ENCODE measurements at regions not wholly inside any gene's neighbourhood (a gene's known extent, or its start where the extent isn't known, plus 50 kb on each side); places are given as distances from the start of the nearest gene placed in this dataset.
"Not testable (repeated sequence)": the region's sequence is repeated elsewhere in the genome, so short reads cannot be mapped to it uniquely, and the experiment has no call there.

DNA sequence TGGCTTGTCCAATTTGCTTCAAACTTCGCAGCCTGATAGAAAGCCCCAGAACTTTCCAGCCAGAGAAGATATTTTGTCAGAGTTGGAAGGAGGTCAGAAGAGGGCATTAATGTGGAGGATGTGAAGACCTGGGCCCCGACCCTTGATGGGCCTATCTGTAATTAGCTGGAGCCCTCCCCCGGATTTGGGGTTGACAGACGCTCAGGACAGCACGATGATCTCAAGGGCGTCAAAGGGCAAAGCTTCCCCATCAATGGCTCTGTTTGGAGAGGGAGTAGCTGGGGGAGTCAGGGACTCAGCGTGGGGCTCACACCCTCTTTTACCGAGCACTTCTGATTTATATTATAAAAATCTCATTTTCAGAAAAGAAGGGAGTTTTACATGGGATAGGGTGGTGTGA, 59.0 kb upstream of the PPP2R3B start:
- TF ChIP-seq, protein P1, sequence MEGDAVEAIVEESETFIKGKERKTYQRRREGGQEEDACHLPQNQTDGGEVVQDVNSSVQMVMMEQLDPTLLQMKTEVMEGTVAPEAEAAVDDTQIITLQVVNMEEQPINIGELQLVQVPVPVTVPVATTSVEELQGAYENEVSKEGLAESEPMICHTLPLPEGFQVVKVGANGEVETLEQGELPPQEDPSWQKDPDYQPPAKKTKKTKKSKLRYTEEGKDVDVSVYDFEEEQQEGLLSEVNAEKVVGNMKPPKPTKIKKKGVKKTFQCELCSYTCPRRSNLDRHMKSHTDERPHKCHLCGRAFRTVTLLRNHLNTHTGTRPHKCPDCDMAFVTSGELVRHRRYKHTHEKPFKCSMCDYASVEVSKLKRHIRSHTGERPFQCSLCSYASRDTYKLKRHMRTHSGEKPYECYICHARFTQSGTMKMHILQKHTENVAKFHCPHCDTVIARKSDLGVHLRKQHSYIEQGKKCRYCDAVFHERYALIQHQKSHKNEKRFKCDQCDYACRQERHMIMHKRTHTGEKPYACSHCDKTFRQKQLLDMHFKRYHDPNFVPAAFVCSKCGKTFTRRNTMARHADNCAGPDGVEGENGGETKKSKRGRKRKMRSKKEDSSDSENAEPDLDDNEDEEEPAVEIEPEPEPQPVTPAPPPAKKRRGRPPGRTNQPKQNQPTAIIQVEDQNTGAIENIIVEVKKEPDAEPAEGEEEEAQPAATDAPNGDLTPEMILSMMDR (IDR thresholded peaks at IDR 0.05; ENCODE audit: insufficient read depth, low read length, missing control alignments) = no peak
- ChIA-PET CTCF (no interaction called here), POLR2A (no interaction called here)
- no peak for DNase-seq (ENCODE audit: low read depth, low spot score)
- no peak overlapping the region for H3K4me3 ChIP-seq (ENCODE audit: low read depth, low read length)

DNA sequence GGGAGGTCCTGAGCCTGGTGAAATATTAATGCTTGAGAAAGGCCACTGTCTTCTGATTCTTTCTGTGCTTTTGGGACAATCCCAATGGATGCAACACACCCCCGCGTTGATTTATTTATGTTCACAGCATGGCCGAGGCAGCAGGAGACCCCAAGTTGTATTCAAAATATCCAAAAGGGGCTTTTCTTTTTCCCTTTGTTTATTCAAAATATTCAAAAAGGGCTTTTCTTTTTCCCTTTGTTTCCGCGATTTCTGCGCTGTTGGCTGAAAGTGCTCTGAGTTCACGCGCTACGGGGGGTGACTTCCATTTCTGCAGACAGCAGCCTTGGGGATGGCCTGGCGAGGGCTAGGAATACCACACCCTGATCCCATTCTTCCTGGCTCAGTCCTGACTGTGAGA, 59.5 kb upstream of the PPP2R3B start:
- no peak overlapping the region for H3K4me3 ChIP-seq (ENCODE audit: low read depth, low read length)
- TF ChIP-seq, protein P1 (IDR thresholded peaks at IDR 0.05; ENCODE audit: insufficient read depth, low read length, missing control alignments) = no peak
- POLR2A ChIA-PET = no interaction called here
- CTCF ChIA-PET = no interaction called here
- DNase-seq (ENCODE audit: low read depth, low spot score) = no peak

DNA sequence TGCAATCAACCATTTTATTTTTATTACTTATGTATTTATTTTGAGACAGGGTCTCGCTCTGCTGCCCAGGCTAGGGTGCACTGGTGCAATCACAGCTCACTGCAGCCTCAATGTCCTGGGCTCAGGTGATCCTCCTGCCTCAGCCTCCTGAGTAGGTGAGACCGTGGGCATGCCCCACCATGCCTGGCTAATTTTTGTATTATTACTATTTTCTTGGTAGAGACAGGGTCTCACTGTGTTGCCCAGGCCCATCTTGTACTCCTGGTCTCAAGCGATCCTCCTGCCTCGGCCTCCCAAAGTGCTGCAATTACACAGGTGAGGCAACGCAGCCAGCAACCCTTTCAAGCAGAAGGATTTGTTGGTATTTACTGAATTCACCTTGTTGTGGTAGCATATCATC, 60.3 kb upstream of the PPP2R3B start:
- no peak overlapping the region for H3K4me3 ChIP-seq (ENCODE audit: low read depth, low read length)
- ChIA-PET CTCF (no interaction called here), POLR2A (no interaction called here)
- TF ChIP-seq, protein P1 (IDR thresholded peaks at IDR 0.05; ENCODE audit: insufficient read depth, low read length, missing control alignments) = no peak
- no peak for DNase-seq (ENCODE audit: low read depth, low spot score)

DNA sequence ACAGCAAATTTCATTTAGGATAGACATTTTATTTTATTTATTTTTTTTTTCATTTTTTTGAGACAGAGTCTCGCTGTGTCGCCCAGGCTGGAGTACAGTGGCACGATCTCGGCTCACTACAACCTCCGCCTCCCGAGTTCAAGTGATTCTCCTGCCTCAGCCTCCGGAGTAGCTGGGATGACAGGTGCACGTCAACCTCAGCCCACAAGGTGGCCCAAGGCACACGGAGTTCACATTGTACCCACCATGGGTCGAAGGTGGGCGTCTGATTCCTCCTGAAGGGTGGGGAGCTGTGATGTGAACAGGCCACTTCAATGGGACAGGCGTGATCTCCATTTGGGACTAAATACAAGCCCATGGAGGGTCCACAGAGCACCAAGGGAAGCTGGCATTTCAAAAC, 65.0 kb upstream of the PPP2R3B start:
- POLR2A ChIA-PET; H3K4me3 ChIP-seq (ENCODE audit: low read depth, low read length); CTCF ChIA-PET; DNase-seq (ENCODE audit: low read depth, low spot score): not testable (repeated sequence)

DNA sequence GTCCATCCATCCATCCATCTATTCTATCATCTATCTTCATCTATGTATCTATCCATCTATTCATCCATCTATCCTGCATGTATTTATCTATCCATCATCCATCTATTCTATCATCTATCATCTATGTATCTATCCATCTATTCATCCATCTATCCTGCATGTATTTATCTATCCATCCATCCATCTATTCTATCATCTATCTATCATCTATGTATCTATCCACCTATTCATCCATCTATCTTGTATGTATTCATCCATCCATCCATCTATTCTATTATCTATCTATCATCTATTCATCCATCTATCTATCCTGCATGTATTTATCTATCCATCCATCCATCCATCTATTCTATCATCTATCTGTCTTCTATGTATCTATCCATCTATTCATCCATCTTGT, 65.9 kb upstream of the PPP2R3B start:
- ChIA-PET CTCF (no interaction called here), POLR2A (no interaction called here)
- no peak for DNase-seq (ENCODE audit: low read depth, low spot score)
- H3K4me3 ChIP-seq (ENCODE audit: low read depth, low read length) = no peak overlapping the region
- TF ChIP-seq, protein P1 (IDR thresholded peaks at IDR 0.05; ENCODE audit: insufficient read depth, low read length, missing control alignments) = no peak

DNA sequence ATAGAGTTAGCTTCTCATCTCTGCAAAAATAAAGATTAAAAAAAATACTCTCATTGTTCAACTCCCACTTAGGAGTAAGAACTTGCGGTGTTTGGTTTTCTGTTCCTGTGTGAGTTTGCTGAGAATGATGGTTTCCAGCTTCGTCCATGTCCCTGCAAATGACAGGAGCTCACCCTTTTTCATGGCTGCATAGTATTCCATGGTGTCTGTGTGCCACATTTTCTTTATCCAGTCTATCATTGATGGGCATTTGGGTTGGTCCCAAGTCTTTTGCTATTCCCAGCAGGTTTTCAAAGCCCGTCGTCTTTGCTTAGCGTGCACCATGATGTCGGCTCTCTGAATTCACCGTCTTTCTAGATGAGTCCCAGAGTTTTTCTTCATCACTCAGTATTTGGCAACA, 67.8 kb upstream of the PPP2R3B start:
- POLR2A ChIA-PET; H3K4me3 ChIP-seq (ENCODE audit: low read depth, low read length); DNase-seq (ENCODE audit: low read depth, low spot score); CTCF ChIA-PET: not testable (repeated sequence)

DNA sequence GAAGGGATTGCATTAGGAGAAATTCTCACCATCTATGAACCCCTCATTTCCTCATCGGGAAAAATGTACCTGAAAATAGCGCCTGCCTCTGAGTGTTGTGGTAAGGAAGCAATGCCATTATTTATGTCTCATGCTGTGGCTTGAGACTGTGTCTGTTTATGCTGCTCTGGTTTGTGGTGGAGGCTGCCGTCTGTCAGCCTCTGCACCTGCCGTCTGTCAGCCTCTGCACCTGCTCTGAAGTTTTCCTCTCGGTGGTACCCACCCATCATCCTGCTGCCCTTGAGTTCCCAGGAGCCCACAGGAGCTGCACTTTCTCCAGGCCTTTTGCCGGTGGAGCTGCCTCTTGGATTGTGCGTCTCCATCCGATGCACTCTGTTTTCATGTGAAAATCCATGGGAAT, 68.5 kb upstream of the PPP2R3B start:
- POLR2A ChIA-PET = no interaction called here
- DNase-seq (ENCODE audit: low read depth, low spot score) = no peak
- H3K4me3 ChIP-seq (ENCODE audit: low read depth, low read length) = no peak overlapping the region
- CTCF ChIA-PET = no interaction called here
- TF ChIP-seq, protein P1 (IDR thresholded peaks at IDR 0.05; ENCODE audit: insufficient read depth, low read length, missing control alignments) = no peak

DNA sequence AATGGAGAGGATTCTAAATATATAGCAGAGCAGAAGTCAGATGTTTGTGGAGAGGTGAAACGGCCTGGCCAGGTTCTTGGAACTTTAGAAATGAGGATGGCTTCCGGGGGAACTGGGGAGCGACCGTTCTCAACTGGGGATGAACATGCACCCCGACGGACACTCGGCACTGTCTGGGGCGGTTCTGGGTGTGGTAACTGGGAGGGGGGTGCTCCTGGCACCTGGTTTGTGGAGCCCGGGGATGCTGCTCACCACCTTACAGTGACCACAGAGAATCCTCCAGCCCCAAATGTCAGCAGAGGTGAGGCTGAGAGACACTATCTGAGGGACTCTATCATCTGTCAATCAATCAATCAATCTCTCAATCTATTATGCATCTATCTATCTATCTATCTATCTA, 69.0 kb upstream of the PPP2R3B start:
- no peak for DNase-seq (ENCODE audit: low read depth, low spot score)
- POLR2A ChIA-PET = no interaction called here
- H3K4me3 ChIP-seq (ENCODE audit: low read depth, low read length) = no peak overlapping the region
- TF ChIP-seq, protein P1 (IDR thresholded peaks at IDR 0.05; ENCODE audit: insufficient read depth, low read length, missing control alignments) = no peak
- CTCF ChIA-PET = no interaction called here

All from AG04449 (cell line).